ENCODE measurements at regions not wholly inside any gene's neighbourhood (a gene's known extent, or its start where the extent isn't known, plus 50 kb on each side); places are given as distances from the start of the nearest gene placed in this dataset.

- Histone ChIP-seq H3K9ac (no peak overlapping the region), H2AFZ (replicated peaks) (no peak overlapping the region), H3K36me3 (no peaks in the 10 kb centered on the region), H3K4me2 (no peak overlapping the region), H4K20me1 (ENCODE audit: low read depth) (no peaks in the 10 kb centered on the region), H3K27ac (no peak overlapping the region), H3K4me3 (no peak overlapping the region), H3K9me3 (ENCODE audit: low read depth) (no peaks in the 10 kb centered on the region), H3K79me2 (ENCODE audit: low read depth) (no peaks in the 10 kb centered on the region), H3K4me1 (no peaks in the 10 kb centered on the region), H3K27me3 (no peaks in the 10 kb centered on the region), H3F3A (ENCODE audit: low read depth) (no peaks in the 10 kb centered on the region)
- Mint-ChIP-seq H3K4me3 (no peak overlapping the region), H3K9me3 (no peaks in the 10 kb centered on the region), H3K36me3 (no peaks in the 10 kb centered on the region), H3K4me1 (no peaks in the 10 kb centered on the region), H3K27me3 (ENCODE audit: insufficient read depth, low read depth) (peaks cover 8% of the 10 kb centered on the region), H3K27ac (no peak overlapping the region)
- TF ChIP-seq EZH2phosphoT487 (IDR thresholded peaks at IDR 0.05) (no peak), EZH2 (IDR thresholded peaks at IDR 0.05) (no peak), CTCF (IDR thresholded peaks at IDR 0.05) (no peak)
- DNase-seq (ENCODE audit: low spot score) = no peak
Observed at GRCh38 chr1:2927393-2928360, 93.6 kb upstream of the ACTRT2 start.

- no peak for DNase-seq (ENCODE audit: low spot score)
- Histone ChIP-seq H2AFZ (replicated peaks) (no peak overlapping the region), H3K36me3 (no peaks in the 10 kb centered on the region), H3K4me2 (no peak overlapping the region), H4K20me1 (ENCODE audit: low read depth) (no peaks in the 10 kb centered on the region), H3K79me2 (ENCODE audit: low read depth) (no peaks in the 10 kb centered on the region), H3F3A (ENCODE audit: low read depth) (no peaks in the 10 kb centered on the region), H3K27ac (no peak overlapping the region), H3K4me1 (no peaks in the 10 kb centered on the region), H3K4me3 (no peak overlapping the region), H3K27me3 (no peaks in the 10 kb centered on the region), H3K9ac (no peak overlapping the region), H3K9me3 (ENCODE audit: low read depth) (no peaks in the 10 kb centered on the region)
- H3K27me3 Mint-ChIP-seq (ENCODE audit: insufficient read depth, low read depth) = peaks cover 8% of the 10 kb centered on the region
- no peaks in the 10 kb centered on the region for H3K36me3 Mint-ChIP-seq
- H3K9me3 Mint-ChIP-seq = no peaks in the 10 kb centered on the region
- no peak overlapping the region for H3K4me3 Mint-ChIP-seq
- no peak for TF ChIP-seq CTCF (IDR thresholded peaks at IDR 0.05)
- TF ChIP-seq EZH2 (IDR thresholded peaks at IDR 0.05) = no peak
- no peak for TF ChIP-seq EZH2phosphoT487 (IDR thresholded peaks at IDR 0.05)
- H3K27ac Mint-ChIP-seq = no peak overlapping the region
- no peaks in the 10 kb centered on the region for H3K4me1 Mint-ChIP-seq
Observed at GRCh38 chr1:2928366-2929325, 92.6 kb upstream of the ACTRT2 start.

GRCh38 chr1:2929335-2929734 lies 91.9 kb upstream of the ACTRT2 start:
- Mint-ChIP-seq H3K36me3 (no peaks in the 10 kb centered on the region), H3K27me3 (ENCODE audit: insufficient read depth, low read depth) (peaks cover 8% of the 10 kb centered on the region), H3K27ac (no peak overlapping the region), H3K4me3 (no peak overlapping the region), H3K9me3 (no peaks in the 10 kb centered on the region), H3K4me1 (no peaks in the 10 kb centered on the region)
- H3K27me3 ChIP-seq = no peaks in the 10 kb centered on the region
- H3K4me1 ChIP-seq = no peaks in the 10 kb centered on the region
- DNase-seq (ENCODE audit: low spot score) = no peak
- H3K27ac ChIP-seq = no peak overlapping the region
- H3K9me3 ChIP-seq (ENCODE audit: low read depth) = no peaks in the 10 kb centered on the region
- no peak overlapping the region for H3K9ac ChIP-seq
- H2AFZ ChIP-seq (replicated peaks) = no peak overlapping the region
- H3F3A ChIP-seq (ENCODE audit: low read depth) = no peaks in the 10 kb centered on the region
- TF ChIP-seq CTCF (IDR thresholded peaks at IDR 0.05) (no peak), EZH2phosphoT487 (IDR thresholded peaks at IDR 0.05) (no peak), EZH2 (IDR thresholded peaks at IDR 0.05) (no peak)
- no peaks in the 10 kb centered on the region for H4K20me1 ChIP-seq (ENCODE audit: low read depth)
- no peak overlapping the region for H3K4me3 ChIP-seq
- H3K79me2 ChIP-seq (ENCODE audit: low read depth) = no peaks in the 10 kb centered on the region
- H3K36me3 ChIP-seq = no peaks in the 10 kb centered on the region
- no peak overlapping the region for H3K4me2 ChIP-seq
